ENCODE measurements at regions not wholly inside any gene's neighbourhood (a gene's known extent, or its start where the extent isn't known, plus 50 kb on each side); places are given as distances from the start of the nearest gene placed in this dataset.

- no peak for TF ChIP-seq CTCF (IDR thresholded peaks at IDR 0.05; ENCODE audit: poor library complexity, severe bottlenecking)
- no peak for TF ChIP-seq MXI1 (conservative IDR thresholded peaks at IDR 0.05; ENCODE audit: poor library complexity, severe bottlenecking)
- no peak for TF ChIP-seq EZH2 (IDR thresholded peaks at IDR 0.05; ENCODE audit: borderline replicate concordance, insufficient read depth, low read length, poor library complexity, severe bottlenecking)
- TF ChIP-seq POLR2AphosphoS5 (IDR thresholded peaks at IDR 0.05) = no peak
These were observed 61.2 kb upstream of the TMEM132C start for GRCh38 chr12:128205758-128206157.
